ENCODE measurements at regions not wholly inside any gene's neighbourhood (a gene's known extent, or its start where the extent isn't known, plus 50 kb on each side); places are given as distances from the start of the nearest gene placed in this dataset.
"Not testable (repeated sequence)": the region's sequence is repeated elsewhere in the genome, so short reads cannot be mapped to it uniquely, and the experiment has no call there.

DNA sequence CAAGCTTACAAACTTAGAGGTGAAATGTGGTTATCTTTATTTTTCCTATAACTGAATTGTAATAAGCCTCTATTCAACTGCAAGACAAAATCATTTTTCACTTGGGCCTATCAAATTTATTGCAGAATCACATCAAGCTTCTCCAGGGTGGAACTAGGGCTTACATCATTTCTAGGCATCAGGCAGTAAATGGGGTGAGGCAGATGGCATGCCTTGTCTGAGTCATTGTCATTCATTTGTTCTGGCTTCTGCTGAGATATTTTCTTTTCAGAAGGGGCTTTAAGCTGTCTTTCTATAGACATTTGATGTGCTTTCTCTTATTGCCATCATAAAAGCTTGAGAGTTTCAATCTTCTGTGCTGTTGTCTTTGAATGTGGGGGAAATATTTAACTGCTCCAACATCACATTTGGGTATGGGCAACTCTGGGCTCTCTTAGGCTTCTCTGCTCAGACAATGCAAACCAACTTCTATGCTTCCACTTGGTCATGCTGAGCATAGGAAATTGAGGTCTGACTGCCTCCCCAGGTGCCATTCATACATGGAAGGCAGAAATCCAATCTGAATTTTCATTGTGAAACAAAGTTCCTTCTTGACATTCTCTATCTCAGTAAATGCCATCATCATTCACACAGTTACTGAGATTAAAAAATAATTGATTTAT lies 225.8 kb upstream of the GIMD1 start:
- intact Hi-C loops (cut with micrococcal nuclease): no loop called here

DNA sequence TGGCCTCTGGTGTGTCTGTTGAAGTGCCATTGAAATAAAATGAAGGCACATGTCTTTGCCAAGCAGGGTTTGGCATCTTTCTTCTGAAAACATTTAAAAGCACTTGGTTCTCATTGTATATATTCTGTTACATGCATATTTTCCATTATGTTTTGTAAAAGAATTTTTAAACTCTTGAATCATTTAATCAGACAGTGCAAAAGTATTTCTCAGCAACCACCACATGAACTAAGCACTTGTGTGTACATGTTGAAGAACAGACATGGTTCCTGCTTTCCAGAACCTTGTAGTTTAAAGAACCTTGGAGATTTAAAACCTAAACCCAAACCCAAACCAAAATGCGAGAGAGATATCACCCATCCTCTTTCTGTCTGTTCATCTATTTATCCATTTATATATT lies 220.3 kb upstream of the GIMD1 start:
- intact Hi-C loops (cut with micrococcal nuclease): no loop called here

DNA sequence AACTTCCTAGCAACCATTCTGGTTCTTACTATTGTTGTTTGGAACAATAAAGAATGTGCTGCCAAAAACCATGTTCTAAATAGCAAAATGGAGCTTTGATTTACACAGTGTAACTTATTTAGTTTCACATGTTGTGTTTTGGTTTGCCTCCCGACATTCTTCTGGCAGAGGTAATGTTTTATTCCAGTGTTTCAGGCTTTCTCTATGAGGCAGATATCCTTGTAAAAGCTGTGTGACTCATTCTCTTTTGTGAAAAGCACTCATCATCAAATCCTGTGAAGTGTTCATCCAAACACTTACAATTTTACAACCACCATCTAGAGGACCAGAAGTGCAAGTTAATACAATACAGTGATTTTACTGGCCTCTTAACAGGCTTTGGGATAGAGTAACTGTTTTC lies 219.0 kb upstream of the GIMD1 start:
- intact Hi-C loops (cut with micrococcal nuclease): no loop called here

DNA sequence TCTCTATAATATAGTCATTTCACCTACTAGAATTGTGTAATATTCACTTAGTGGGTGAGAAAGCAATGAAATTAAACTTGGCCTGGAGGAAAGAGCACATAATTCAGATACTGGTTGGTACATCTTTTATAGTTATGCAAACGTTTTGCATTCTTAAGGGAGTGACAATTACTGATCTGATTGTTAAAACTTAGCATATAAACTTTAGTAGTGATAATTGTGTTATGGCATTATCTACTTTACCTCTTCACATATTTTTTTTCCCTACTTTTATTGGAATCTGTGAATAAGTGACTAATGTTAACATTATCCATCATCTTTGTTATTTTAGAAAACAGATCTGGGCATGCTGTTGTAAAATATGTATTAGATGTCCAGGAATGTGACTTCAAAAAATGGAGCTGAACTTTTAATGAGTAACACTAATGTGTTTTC lies 217.4 kb upstream of the GIMD1 start:
- intact Hi-C loops (cut with micrococcal nuclease): no loop called here

DNA sequence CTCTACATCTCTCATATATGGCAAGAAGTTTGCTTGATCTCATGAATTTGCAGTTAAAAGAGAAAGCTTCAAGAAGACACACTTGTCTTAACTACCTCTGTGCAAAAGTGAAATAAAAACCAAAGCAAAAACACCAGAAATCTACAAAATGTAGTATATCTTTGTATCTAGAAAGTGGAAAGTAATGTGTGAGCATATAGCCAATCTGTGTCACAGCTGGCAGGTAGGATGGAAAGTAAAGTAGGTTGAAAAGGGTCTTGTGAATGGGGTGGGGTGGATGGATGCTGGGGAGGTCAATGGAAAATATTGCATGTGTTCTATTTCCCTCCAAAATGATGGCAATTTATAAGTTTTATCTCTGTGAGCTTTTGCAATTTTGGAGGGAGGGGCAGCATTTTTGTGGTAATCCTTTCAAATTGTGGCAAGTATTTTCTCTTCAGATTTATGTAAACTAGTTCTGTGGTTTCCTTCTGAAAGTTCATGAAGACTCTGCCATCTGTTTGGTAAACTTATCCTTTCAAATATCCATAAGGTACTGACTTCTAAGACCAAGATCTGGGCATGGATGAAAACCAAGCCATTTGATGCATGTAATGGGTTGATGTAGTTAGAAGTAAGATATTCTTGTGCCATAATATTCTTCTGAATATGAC lies 215.9 kb upstream of the GIMD1 start:
- intact Hi-C loops (cut with micrococcal nuclease): no loop called here

DNA sequence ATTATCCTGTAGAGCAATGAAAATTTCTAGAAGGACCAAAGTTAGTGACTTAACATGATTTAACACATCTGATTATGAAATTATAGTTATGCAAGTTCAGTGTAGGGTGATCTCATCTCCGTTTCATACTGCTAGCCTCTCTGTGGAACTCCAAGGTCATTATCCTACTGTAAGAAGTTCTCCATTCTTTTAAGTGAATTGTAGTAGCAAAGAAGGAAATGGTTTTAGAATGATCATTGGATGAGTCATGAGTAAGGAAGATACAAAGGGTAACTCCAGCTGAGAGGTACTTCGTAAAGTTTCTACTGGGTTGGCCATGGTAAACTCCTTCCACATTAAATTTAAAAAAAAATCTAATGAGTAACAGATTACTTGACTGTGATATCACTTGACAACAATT lies 215.0 kb upstream of the GIMD1 start:
- intact Hi-C loops (cut with micrococcal nuclease): no loop called here

DNA sequence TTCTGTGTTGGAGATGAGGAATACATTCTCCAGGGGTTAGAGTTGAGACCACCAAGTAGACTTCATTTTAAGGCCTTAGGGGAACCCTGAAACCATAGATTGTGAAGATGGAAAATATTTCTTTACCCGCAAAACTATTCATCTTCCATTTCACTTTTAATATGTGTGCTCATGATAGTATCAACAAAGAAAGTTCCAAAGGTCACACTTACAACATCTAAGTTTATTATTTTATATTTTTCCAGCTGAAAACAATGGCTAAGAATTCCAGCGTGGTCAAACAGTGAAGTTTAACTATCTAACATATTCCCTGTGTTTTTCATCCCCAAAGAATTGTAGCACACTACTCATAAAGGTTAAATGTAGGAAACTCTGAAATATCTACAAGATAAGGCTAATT lies 214.5 kb upstream of the GIMD1 start:
- intact Hi-C loops (cut with micrococcal nuclease): no loop called here

DNA sequence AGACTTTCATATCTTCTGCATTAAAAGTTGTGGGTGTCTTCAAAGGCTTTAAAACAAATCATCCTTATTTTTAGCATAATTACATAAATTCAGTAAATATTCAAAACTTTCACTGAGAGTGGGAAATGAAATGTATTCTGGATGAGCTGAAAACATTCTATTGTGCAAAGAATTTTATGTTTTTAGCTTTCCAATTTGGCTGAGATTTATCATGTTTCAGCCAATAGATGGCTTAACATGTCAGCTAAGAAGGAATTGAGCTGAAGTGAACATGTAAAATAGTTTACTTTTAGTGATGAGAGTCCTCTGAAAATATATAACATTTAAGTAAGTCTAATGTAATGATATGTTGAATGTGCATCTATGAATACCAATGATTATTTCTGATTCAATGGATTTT lies 213.5 kb upstream of the GIMD1 start:
- intact Hi-C loops (cut with micrococcal nuclease): no loop called here

DNA sequence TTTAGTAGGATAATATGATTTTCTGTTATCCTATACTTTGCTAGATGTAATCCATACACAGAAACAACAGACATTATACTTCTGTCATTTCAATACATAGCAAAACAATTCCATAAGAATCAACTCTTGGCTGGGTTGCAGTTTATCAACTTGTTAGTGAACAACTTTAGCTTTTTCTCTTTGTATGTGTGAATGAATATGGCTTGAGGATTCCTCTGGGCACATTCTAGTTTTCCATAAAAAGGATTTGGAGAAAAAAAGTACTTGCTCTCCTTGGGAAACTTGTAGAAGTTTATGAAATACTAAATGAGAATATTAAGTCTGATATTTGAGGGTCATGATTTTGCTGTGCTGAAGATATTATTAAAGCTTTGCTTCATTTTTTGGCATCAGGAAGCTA lies 210.7 kb upstream of the GIMD1 start:
- intact Hi-C loops (cut with micrococcal nuclease): no loop called here

DNA sequence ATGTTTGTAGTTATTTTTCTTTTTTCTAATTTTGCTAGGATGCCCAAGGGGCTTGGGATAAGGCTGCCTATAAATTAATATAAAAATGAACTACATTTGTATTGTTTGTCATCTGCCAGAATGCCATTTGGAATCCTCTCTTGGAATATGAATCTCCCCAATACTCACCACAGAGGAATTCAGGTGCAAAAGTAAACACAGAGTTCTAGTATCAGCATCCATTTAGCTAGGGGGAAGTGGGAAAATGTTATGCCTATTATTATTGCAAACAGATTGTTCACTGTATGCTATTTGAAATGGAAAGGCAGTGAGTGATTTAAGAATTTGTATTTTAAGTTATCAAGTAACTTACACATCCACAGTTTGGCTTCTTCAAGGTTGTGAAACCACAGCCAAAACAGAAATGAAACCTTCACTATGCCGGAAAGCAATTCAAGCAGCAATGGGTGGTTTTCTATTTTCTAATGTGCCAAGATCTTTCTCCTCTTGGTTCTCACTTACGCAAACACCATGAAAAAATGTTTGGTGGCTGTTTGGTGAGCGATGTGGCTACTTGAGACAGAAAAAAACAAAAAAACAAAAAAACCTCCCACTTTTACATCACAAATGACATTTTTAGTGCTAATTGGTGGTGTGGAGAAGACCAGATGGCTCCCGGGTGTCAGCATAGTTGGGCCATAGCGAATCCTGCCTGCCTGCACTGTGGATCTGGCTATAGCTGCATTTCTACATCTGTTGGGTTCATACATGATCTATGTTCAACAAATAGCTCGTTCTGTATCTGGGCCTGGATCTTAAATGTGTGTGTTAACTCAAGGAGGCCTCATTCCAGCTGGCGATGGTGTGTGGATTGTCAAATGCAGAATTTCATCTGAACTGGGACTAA lies 200.8 kb upstream of the GIMD1 start:
- intact Hi-C loops (cut with micrococcal nuclease): no loop called here

DNA sequence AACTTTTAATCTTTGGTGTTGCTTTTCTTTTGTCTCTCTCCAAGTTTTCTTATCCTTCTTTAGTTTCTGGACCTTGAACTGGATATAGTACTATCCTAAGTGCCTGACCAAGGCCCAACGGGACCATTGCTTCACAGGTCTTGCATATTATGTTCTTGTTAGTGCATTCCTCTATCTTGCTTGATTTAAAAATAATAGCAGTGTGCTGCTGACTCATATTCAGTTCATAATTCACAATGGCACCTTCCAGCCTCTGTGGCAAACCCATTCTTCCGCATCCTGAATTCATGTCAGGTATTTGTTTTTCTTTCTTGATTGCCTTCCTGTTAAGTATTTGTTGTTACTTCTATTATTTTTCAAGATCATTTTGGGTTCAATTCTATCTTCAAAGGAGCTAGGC lies 197.1 kb upstream of the GIMD1 start:
- intact Hi-C loops (cut with micrococcal nuclease): no loop called here

DNA sequence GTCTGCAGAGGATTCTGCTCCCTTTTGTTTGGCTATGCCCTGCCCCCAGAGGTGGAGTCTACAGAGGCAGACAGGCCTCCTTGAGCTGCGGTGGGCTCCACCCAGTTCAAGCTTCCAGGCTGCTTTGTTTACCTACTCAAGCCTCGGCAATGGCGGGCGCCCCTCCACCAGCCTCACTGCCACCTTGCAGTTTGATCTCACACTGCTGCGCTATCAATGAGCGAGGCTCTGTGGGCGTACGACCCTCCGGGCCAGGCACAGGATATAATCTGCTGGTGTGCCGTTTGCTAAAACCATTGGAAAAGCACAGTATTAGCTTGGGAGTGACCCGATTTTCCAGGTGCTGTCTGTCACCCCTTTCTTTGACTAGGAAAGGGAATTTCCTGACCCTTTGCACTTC lies 195.1 kb upstream of the GIMD1 start:
- intact Hi-C loops (cut with micrococcal nuclease): not testable (repeated sequence)

DNA sequence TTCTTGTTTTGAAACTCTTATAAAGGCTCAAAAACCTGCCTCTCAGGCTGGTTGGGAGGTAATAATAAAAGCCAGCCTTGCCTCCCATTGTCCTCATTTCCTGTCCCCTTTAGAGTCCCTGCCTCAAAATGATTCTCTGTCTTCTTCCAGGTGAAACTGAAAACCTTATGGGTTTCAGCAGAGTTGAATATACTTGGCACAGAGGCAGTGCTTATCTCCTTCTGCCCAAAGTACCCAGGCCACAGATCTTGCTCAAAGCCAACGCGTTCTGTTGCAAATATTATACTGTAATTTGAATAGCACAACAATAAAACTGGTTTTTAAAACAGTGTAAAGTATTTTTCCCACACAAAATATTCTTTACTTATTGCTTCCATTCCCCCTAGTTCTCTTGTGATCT lies 183.1 kb upstream of the GIMD1 start:
- intact Hi-C loops (cut with micrococcal nuclease): no loop called here

DNA sequence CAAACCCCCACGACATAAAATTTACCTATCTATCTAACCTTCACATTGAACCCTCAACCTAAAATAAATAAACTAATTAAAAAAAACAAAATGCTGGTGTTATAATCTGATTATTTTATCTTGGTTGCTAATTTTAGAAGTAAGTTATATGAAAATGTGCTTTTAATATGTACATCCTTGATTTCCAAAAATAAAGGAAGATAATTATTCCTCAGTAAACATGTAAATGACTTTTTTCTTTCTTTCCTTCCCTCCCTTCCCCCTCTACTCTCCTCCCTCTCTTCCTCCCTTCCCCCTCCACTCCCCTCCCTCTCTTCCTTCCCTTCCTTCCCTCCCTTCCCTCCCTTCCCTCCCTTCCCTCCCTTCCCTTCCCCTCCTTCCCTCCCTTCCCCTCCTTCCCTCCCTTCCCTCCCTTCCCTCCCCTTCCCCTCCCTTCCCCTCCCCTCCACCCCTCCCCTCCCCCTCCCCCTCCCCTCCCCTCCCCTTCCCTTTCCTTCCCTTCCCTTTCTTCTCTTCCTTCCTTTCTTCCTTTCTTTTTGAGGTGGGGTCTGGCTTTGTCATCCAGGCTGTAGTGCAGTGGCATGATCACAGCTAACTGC lies 180.0 kb upstream of the GIMD1 start:
- intact Hi-C loops (cut with micrococcal nuclease): no loop called here

DNA sequence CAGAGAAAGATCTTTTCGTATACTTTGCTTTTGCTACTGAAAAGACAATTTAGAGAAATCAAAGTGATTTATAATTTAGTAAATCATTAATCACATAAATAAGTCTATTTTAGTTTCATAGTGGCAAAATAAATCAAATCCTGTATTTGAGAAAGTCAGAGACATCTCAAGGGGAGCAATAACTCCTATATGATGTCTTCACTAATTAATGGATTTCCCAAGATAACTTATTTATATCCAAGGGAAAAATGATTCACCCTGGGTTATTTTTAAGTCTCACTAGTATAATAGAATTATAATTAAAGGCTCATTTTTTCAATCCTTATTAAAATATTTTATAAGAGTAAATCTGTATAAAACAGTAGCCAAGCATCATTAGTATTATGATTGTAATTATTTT lies 177.8 kb upstream of the GIMD1 start:
- intact Hi-C loops (cut with micrococcal nuclease): no loop called here

DNA sequence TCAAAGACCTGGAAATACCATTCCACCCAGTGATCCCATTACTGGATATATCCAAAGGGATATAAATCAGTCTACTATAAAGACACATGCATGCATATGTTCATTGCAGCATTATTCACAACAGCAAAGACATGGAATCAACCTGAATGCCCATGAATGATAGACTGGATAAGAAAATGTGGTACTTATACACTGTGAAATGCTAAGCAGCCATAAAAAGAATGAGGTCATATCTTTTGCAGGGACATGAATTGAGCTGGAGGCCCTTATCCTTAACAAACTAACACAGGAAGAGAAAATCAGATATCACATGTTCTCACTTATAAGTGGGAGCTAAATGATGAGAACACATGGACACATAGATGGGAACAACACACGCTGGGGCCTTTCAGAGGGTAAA lies 174.0 kb upstream of the GIMD1 start:
- intact Hi-C loops (cut with micrococcal nuclease): not testable (repeated sequence)

DNA sequence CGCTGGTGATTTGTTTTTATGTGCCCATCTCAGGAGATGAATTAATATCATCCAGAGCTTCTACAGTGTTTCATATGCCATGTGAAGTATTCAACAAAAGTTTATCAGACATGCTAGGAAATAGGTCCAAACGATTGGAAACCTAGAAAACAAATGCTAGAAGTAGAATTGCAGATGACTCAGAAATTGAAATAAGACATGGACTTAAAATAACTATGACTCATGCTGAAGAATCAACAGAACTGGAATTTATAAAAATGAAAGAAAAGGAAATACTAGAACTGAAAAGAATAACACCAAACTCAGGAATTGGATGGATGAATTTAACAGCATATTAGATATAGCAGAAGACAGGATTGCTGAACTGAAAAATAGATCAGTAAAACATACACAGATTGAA lies 172.7 kb upstream of the GIMD1 start:
- intact Hi-C loops (cut with micrococcal nuclease): no loop called here

DNA sequence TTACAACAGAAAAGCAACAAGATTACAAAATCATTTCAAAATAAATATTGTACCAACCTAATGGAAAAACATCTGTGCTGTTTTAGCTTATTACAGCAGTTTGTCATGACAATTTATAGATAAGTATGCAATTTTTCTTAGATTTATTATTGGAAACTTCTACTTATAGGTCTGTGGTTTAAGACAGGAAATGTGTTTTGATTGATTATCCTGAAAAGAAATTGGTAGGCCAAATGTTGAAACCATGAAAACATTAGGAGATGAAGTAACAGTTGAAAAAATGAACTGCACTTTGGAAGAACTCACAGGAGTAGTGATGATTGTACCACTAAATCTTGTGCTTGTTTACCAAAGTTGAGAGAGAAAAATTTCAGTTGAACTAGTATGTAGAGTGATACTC lies 162.2 kb upstream of the GIMD1 start:
- intact Hi-C loops (cut with micrococcal nuclease): no loop called here

DNA sequence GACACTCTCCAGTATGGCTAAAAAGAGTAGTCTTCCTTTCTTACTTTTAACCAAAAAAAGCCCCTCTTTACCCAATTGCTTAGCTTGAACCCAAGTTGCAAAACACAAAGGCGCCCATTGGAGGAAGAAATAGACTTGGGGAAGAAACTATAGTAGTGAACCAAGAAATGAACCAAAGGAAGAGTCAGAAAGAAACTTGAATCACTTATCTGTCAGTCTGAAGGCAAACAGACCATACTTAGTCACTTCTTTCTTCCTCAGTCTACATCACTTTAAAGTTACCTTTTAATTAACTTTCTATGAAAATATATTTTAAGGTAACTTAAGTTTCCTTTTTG lies 161.4 kb upstream of the GIMD1 start:
- intact Hi-C loops (cut with micrococcal nuclease): no loop called here

DNA sequence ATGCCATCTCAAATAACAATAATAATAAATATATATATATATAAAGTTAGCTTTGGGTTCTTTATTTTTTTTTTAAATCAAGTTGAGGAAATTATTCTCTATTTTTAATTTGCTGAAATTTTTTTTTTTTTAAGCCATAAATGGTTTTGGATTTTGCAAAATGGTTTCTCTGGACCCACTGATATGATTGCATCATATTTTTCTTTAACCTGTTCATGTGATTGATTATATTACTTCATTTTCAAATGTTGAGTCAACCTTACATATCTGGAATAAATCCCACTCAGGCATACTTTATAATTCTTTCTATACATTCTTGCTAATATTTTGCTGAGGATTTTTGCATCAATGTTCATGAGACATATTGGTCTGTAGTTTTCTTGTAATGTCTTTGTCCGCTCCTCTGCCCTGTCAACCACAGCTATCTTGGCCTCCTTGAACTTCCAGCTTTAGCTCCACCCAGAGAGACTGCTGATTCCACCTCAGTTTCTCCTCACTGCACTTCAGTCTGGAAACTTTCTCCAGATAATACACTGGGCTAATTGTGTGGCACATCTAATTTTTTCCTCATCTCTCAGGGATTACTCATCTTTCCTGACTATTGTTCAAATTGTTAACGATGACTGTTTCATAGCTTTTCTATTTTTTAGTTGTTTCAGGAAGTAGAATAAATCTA lies 160.9 kb upstream of the GIMD1 start:
- intact Hi-C loops (cut with micrococcal nuclease): no loop called here

DNA sequence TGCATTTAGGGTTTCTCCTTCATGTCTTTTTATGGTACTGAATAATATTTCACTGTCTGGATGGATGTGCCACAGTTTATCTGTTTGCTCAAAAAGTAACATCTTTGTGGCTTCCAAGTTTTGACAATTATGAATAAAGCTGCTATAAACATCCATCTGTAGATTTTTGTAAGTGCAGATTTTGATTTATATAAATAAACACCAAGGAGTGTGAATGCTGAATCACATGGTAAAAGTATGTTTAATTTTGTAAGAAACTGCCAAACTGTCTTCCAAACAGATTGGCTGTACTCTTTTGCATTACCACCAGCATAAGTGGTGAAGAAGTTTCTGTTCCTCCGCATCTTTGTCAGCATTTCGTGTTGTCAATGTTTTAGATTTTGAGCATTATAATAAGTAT lies 158.7 kb upstream of the GIMD1 start:
- intact Hi-C loops (cut with micrococcal nuclease): no loop called here

DNA sequence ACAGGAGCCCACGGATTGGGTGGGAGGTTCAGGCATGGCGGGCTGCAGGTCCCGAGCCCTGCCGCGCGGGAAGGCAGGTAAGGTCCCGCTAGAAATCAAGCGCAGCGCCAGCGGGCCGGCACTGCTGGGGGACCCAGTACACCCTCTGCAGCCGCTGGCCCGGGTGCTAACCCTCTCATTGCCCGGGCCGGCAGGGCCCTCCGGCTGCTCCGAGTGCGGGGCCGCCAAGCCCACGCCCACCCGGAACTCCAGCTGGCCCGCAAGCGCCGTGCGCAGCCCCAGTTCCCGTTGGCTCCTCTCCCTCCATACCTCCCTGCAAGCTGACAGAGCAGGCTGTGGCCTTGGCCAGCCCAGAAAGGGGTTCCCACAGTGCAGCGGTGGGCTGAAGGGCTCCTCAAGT lies 156.8 kb upstream of the GIMD1 start:
- intact Hi-C loops (cut with micrococcal nuclease): not testable (repeated sequence)

All from T-helper 2 cell treated with Interferon-gamma antibody and Interleukin-4, amounts not matched to agents 100 ng/mL and 5 ng/mL, for 36 hours (primary cell).